ENCODE measurements at regions not wholly inside any gene's neighbourhood (a gene's known extent, or its start where the extent isn't known, plus 50 kb on each side); places are given as distances from the start of the nearest gene placed in this dataset.

GRCh38 chr16:87108278-87108677 lies 208.9 kb downstream of the C16orf95 start:
- Histone ChIP-seq H3K27ac (no peak overlapping the region), H3K4me3 (no peak overlapping the region)
- TF ChIP-seq CTCF (IDR thresholded peaks at IDR 0.05), result no peak
- DNase-seq (ENCODE audit: low spot score), result no peak

GRCh38 chr16:87108941-87109340 lies 208.3 kb downstream of the C16orf95 start:
- no peak for TF ChIP-seq CTCF (IDR thresholded peaks at IDR 0.05)
- Histone ChIP-seq H3K4me3 (no peak overlapping the region), H3K27ac (no peak overlapping the region)
- no peak for DNase-seq (ENCODE audit: low spot score)

- DNase-seq (ENCODE audit: low spot score), result no peak
- Histone ChIP-seq H3K4me3 (no peak overlapping the region), H3K27ac (no peak overlapping the region)
- TF ChIP-seq CTCF (IDR thresholded peaks at IDR 0.05), result no peak
Measured at GRCh38 chr16:87114832-87115231, 202.4 kb downstream of the C16orf95 start.

GRCh38 chr16:87115646-87116045 lies 201.5 kb downstream of the C16orf95 start:
- TF ChIP-seq CTCF (IDR thresholded peaks at IDR 0.05), result no peak
- no peak for DNase-seq (ENCODE audit: low spot score)
- no peak overlapping the region for H3K27ac ChIP-seq

GRCh38 chr16:87117936-87118335 lies 199.3 kb downstream of the C16orf95 start:
- H3K4me3 ChIP-seq, result no peak overlapping the region
- no peak for DNase-seq (ENCODE audit: low spot score)
- no peak for TF ChIP-seq CTCF (IDR thresholded peaks at IDR 0.05)
- H3K27ac ChIP-seq, result no peak overlapping the region

More at GRCh38 chr16:87115646-87116045, 201.5 kb downstream of the C16orf95 start:
- no peak overlapping the region for H3K4me3 ChIP-seq

GRCh38 chr16:87119168-87119567 lies 198.0 kb downstream of the C16orf95 start:
- TF ChIP-seq CTCF (IDR thresholded peaks at IDR 0.05), result no peak
- DNase-seq (ENCODE audit: low spot score), result no peak
- Histone ChIP-seq H3K4me3 (no peak overlapping the region), H3K27ac (no peak overlapping the region)

- Histone ChIP-seq H3K27ac (no peak overlapping the region), H3K4me3 (no peak overlapping the region)
- no peak for TF ChIP-seq CTCF (IDR thresholded peaks at IDR 0.05)
- no peak for DNase-seq (ENCODE audit: low spot score)
Measured at GRCh38 chr16:87119748-87120147, 197.4 kb downstream of the C16orf95 start.

All from coronary artery (tissue), 2 donors.